HG02943 (cell line): ENCODE measurements at regions not wholly inside any gene's neighbourhood (a gene's known extent, or its start where the extent isn't known, plus 50 kb on each side); places are given as distances from the start of the nearest gene placed in this dataset.

Experiments used
- ATAC-seq: cut with Tn5 transposase; IDR thresholded peaks from one replicate; pipeline ENCODE4 v1.9.1; 2021; ENCODE audit warnings: mild to moderate bottlenecking, low read depth, moderate library complexity; ENCODE audit not compliant: unreplicated experiment

DNA sequence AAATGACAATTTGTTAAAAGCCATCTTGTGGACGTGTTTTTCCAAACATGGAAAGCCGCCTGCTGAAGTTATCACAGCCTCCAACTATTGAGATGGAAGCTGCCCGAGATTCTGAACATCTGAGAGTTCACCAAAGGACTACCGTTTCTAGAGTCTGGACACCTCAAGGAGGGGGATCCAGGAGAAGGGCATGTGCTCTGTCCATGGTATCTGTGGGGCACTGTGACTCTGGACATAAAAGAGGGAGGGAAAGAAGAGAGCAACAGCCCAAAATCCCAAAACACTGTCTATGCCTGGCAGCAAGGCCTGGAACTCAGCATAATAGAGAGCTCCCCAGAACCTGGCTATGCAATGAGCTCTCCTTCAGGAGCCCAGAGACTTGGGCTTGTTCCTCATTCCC, 319.9 kb downstream of the EN1 start:
- ATAC-seq: no peak

DNA sequence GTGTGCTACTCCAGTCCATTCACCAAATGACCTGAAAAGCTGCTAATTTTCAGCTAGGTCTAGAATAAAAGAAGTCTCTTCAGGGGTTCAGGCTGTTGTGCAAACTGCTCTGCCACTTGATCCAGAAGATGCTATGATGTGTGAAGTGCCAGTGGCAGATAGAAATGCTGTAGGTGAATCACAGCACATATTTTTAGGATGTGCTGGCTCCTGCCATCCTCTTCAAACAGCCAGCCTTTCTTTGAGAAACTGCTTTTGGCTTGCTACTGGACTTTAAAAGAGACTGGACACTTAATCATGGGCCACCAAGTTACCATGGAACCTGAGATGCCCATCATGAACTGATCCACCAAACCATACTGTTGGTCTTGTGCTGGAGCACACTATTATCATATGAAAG, 322.1 kb downstream of the EN1 start:
- ATAC-seq: no peak

DNA sequence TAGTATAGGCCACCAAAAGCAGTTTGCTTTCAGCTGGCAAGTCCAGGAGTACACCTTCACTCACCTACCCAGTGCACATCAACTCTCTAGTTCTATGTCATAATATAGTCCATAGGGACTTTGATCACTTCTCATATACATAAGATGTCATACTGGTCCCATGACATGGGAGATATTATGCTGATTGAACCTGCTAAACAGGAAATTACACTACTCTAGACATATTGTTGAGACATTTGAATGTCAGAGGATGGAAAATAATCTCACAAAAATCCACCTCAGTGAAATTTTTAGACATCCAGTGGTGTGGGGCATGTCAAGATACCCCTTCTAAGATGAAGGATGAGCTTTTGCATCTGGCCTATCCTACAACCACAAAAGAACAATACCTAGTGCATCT, 322.5 kb downstream of the EN1 start:
- ATAC-seq: no peak

DNA sequence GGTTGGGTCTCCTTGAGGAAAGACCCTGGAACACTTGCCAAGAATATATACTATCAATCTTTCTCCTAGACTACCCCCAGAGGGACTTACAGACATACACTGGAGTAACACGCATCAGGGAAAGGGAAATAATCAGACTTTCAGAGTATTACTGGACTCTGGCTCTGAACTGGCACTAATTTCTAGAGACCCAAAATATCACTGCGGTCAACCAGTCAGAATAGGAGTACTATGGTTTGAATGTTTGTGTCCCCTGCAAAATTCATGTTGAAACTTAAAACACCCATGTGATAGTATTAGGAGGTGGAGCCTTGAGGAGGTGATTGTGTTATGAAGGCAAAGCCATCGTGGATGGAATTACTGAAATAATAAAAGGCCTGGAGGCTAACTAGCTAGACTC, 323.7 kb downstream of the EN1 start:
- no peak for ATAC-seq

DNA sequence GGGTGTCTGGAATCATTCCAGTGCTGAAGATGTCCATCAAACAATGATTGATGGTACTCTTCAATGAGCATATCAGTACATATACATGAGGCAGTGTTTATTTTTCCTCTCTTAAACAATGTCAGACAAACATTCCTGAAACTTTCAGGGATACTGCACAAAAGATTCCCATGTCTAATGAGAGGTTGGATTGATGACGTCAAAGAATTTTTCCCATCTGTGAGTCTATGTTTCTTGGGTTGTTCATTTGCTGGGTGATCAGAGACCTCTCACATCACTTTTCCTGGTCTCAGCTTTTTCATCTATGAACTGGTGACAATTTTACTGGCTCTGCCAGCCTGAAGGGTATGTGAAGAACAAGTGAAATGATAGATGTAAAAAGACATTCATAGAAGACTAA, 325.5 kb downstream of the EN1 start:
- ATAC-seq: no peak

DNA sequence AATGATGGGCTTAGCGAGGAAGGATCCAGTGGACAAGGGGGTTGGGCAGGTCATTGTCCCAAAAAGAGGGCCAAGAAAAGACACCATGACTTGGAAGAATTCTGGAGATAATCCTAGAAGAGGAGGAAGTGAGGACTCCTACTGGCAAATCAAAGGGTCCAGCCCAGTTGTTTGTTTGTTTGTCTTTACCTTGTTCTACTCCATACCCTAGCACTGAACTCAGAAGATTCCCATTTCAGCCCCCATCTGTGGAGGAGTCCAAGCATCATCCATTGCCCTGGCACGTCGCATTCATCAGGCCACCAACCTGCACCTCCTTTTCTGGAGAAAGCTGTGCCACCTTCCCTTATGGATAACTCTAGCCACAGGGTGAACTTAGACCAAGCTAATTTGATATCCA, 326.2 kb downstream of the EN1 start:
- no peak for ATAC-seq

DNA sequence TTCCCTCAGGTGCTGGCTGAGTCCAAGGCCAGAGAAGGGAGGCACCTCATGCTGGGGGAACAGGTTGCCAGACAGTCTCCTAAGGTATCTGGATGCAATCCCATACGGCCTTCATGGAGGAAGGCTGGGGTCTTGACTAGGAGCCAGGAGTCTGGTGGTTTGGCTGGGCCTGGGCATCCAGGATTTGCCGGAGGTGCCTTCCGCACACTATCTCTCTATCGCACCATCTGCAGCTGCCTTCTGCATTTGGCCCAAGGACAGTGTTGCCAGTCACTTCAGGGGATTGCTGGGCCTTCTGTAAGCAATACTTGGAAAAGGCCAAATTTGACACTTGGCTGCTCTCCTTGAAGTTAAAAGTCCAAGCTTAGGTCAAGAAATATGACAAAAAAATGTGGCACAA, 327.2 kb downstream of the EN1 start:
- ATAC-seq: no peak

DNA sequence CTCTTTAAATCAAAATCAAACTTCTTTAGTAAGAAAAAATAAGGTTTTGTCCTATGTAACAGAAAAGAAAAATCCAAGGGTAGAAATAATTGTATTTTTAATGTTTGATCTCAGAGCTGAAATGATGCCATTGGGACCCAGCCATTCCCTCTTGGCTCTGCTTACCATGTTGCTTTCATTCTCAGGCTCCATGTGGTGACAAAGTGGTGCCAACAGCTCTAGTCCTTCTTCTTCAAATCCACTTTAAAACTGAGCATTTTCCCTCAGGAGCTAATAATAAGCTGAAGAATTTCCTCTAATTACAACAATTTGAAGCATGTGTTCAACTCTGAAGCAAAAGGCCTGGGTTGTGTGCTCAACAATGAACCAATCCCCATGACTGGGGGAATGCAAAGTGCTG, 327.9 kb downstream of the EN1 start:
- no peak for ATAC-seq

DNA sequence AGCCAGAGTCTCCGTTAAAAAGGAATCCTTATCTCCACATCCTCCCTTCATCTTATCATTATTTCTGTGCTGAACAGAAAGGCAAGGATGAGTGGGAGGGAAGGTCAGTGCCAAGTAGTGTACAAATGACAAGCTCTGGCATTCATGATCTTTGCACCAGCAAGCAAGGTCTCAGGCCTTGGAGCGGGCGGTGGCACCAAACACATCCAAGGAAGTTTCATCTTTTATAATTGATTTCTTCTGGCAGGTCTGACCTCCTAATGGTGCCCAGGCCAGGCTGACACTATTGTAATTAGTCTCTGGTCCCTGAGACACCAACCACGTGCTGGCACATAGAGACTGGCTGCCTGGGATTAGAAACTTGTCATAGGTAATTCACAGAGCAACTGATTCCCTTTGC, 336.6 kb downstream of the EN1 start:
- ATAC-seq: no peak

DNA sequence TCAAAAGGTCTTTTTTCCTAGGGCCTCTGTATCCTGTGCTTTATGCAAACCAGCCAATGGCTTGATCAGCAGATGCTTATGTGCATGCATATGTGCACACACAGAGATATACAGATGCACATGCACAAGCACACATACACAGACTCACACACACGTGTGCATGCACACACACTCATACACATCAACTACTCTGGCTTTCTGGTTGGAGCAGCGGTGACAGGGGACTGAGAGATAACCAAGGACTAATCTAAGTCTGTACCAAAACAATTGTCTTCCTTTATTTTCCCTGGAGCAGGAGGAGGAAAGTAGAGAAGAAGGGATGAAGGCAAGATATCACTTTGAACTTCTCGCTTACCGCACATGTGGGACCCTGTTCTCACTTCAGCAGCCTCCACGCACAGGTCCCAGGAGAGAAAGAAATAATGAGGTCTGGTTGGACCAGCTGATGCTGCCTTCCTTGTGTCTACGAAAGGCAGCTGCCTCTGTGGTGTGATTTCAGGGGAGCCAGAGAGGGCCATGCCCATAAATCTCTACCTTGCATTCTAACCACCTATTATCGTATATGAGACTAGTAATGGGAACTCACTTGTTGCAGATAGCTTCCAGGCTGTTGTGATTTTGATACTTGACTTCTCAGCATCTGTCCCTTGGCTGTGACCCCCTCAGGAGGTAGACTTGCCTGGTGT, 338.0 kb downstream of the EN1 start:
- ATAC-seq: no peak

DNA sequence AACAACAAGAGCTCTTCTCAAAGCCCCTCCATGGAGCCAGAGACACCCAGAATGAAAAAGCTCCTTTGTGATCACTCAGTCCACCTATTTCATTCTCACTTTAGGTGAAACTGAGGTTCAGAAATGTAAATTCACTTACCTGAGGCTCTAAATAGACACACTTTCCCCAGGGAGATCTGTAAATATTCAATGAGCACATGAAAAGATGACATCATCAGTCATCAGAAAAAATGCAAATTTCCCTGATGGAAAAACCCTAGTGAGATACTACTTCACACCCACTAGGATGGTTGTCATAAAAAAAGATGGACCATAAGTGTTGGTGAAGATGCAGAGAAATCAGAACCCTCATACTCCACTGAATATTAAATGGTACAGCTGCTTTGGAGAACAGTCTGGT, 339.2 kb downstream of the EN1 start:
- ATAC-seq: no peak

DNA sequence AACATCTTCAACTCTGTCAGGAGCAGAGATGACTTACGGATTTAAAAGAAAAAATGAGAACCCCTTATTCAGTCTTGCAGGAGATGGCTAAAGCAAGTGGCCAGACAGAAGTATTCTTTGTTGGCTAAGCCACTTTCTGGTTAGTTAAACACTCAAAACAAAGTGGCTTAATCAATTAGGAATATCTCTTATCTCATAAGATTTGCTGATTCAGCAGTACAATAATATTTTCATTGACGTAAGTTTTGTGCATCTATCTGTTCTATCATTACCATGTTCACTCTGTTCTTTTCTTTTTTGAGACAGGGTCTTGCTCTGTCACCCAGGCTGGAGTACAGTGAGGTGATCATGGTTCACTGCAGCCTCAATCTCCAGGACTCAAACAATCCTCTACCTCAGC, 342.0 kb downstream of the EN1 start:
- no peak for ATAC-seq

DNA sequence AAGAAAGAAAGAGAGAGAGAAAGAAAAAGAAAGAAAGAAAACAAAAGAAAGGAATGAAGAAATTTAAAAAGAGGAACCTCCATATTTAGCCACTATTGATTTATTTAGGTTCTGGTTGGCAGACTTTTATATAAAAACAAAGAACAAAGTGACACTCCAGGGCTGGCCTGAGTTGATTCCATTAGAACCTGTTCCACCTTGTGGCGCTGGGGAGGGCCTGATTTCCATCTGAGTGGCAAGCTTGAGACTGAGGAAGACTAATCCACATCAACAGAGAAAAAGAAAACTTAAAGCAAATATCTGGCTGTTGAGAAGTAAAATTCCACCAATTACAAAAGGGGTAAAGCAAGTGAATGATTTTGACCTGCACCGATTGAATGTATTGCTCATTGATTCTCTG, 345.3 kb downstream of the EN1 start:
- no peak for ATAC-seq

DNA sequence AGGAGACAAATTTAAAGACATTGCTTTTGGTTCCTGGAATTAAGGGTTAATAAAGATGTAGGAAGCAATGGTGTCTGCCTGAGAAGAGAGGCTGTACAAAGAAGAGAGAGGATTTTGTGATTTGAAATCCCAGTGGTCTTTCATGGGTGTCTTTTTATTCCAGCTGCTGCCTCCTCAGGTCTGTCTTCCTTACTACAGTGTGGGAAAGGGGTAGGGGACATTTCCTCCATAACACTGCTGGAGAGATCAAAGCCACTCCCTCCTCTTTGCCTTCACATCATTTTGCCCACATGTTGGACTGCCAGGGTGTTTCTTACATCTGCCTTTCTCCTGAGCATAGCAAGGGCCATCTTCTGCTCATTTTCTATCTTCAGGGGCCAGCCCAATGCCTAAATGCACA, 348.5 kb downstream of the EN1 start:
- ATAC-seq: no peak

DNA sequence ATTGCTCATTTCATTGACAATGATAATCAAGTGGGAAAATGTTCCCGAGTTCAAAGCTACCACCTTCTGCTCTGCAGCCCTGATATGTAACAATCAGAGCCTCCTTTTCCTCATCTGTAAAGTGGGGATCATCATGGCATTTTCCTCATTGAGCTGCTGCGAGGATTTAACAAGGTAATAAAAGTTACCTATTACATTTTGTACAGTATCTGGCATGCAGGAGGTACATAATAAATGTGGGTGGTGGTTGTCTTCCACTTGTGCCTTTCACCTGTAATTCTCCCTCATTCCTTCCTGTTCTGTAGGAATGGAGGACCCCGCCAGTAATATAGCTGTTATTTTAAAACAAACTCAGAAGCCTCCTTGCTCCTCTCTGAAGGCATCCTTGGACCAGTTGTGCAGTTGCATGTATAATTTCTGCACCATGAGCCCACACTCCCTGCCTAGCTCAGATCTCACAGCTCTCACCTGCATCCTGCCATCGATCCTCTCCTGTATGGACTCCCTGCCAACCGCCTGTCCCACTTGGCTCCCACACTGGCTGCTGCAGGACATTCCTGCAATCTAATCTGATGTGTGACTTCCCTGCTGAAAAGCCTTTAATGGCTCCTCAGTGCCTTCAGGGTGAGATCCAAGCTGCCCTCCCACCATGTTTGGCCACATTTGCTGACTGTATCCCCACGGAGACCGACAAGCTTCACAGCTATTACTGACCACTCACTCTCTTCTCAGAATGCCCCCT, 350.4 kb downstream of the EN1 start:
- ATAC-seq: no peak

DNA sequence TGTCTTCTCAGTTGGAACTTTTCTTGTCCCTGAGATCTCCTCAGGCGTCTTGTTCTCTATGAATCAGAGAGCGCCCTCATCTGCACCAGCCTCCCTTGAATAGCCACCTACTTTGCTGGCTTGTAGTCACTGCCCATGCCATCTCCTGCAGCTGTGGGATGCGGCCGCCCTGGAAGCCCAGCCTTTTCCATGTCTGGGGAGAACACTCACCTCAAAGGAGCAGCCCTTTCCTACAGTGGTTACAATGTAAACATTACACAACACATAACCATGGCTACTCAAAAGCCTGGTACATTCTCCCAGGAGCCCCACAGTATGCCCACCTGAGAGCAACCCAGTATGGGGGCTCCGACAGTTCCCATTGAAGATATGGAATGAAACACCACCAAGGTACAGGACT, 351.0 kb downstream of the EN1 start:
- ATAC-seq: no peak

DNA sequence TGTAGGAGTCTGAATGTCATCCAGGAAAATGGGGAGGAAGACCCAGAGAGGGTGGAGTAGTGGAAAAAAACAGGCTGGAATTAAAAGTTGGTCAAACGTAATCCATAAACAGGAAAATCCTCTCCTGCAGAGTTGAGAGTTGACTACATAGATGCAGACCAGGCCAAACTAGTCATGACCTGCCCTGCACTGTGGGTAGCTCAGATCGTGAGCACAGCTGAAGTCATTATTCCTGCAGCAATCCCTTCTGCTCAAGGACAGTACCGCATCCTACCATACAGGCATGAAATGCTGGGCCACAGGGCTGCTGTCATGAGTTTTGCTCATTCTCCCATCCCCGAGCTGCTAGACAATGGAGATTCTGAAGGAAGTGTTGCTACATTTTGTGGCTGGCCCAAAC, 352.2 kb downstream of the EN1 start:
- no peak for ATAC-seq

DNA sequence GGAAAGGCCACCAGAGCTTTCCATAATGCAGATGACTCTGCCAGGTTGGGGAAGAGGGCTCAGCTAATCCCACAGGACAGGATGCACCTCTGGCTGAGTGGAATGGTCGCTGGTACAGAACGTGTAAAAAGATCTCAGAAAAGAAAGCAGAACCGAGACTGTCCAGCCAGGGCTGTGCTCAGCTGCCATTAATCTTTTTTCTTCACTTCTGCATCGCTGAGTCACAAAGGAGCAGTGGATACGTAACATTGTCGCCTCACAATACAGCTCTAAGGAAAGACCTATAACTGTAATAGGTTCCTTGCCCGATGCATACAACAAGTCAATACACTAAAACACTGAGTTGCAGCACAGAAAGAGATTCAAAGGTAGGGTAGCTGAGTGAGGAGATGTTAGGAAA, 354.2 kb downstream of the EN1 start:
- no peak for ATAC-seq

DNA sequence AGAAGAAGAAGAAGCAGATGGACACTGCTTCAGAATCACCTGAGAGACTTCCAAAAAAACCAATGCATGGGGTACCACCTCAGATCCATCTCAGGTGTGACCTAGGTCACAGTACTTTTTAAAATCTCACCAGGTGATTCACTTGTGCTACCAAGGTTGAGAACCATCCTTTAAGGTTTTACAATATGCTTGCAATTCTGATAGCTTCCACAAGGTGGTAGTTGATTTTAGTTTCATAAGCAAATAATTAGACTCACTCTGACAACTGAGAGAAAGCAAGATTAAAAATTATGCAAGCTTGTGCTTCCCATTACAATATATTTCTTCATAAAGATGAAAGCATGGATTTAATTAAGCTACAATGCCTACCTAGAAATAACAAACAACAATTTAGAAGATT, 355.1 kb downstream of the EN1 start:
- ATAC-seq: no peak

DNA sequence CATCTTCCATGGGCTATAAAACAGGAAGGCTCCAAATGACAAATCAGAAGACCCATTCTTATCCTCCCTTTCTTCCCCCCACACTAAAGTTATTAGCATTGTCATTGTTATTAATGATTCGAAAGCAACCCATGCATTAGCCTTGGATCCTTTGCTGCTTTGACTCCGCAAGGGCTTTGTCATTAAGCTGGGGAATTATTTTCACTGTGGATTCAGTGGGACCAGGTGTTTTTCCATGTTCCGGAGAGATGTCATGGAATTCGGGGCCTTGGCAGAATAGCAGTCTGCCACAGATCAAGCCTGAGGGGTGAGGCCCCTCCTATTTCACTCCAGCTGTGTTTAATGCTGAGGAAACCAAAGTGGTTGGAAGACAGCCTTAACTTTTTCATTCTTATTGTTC, 357.1 kb downstream of the EN1 start:
- ATAC-seq: no peak

DNA sequence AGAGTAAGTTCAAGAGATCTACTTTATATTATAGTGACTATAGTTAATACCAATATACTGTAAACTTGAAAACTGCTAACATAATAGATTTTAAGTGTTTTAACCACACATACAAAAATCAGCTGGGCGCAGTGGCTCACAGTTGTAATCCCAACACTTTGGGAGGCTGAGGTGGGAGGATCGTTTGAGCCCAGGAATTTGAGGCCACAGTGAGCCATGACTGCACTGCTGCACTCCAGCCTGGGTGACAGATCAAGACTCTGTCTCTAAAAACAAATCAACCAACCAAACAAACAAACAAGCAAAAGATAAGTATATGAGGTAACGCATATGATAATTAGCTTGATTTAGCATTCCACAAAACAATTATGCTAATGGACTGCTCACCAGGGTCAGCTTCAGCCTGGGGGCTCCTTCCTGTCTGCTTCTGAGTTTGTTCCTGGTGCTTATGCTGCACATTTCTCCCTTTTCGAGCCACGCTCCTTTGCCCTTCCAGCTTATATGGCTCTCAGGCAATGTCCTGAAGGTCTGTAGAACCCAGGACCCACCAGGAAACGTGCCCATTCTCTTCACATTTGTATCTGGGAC, 357.6 kb downstream of the EN1 start:
- no peak for ATAC-seq

DNA sequence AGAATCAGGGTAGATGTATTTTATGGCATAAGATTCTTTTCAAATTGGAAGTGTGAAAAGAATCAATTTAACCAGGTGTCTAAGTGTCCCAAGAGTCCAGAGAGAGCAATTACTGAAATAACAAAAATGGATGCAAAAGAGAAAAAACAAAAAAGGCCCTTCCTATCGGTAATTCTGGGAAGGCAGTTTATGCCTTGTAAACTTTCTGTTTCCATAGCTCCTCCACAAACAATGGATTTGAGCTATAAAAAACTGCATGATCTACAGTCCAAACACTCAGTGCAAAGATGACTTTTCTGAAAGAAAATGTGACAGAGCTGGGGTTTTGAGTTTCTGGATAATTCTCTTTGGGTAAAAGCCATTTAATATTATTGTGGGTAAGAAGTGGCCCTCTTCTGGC, 366.1 kb downstream of the EN1 start:
- no peak for ATAC-seq
